ENCODE measurements at regions not wholly inside any gene's neighbourhood (a gene's known extent, or its start where the extent isn't known, plus 50 kb on each side); places are given as distances from the start of the nearest gene placed in this dataset.

GRCh38 chr18:76771192-76771799 lies 51.1 kb upstream of the ZNF236 start:
- no peak for DNase-seq (ENCODE audit: low read depth in 2 of 2)

- DNase-seq (ENCODE audit: low read depth in 2 of 2), result no peak
Observed at GRCh38 chr18:76767954-76768353, 54.4 kb upstream of the ZNF236 start.

- no peak for DNase-seq (ENCODE audit: low read depth in 2 of 2)
Observed at GRCh38 chr18:76766429-76766828, 55.9 kb upstream of the ZNF236 start.

GRCh38 chr18:76765649-76766048 lies 56.7 kb upstream of the ZNF236 start:
- DNase-seq (ENCODE audit: low read depth in 2 of 2), result no peak

- no peak for DNase-seq (ENCODE audit: low read depth in 2 of 2)
Observed at GRCh38 chr18:76764291-76764901, 58.0 kb upstream of the ZNF236 start.

GRCh38 chr18:76759056-76759455 lies 63.3 kb upstream of the ZNF236 start:
- DNase-seq (ENCODE audit: low read depth in 2 of 2), result no peak

- DNase-seq (ENCODE audit: low read depth in 2 of 2), result no peak
Observed at GRCh38 chr18:76757925-76758324, 64.4 kb upstream of the ZNF236 start.

GRCh38 chr18:76757335-76757734 lies 65.0 kb upstream of the ZNF236 start:
- DNase-seq (ENCODE audit: low read depth in 2 of 2), result no peak

- no peak for DNase-seq (ENCODE audit: low read depth in 2 of 2)
Observed at GRCh38 chr18:76756531-76757253, 65.7 kb upstream of the ZNF236 start.

- DNase-seq (ENCODE audit: low read depth in 2 of 2), result no peak
Observed at GRCh38 chr18:76754351-76754750, 68.0 kb upstream of the ZNF236 start.

GRCh38 chr18:76752400-76752799 lies 70.0 kb upstream of the ZNF236 start:
- no peak for DNase-seq (ENCODE audit: low read depth in 2 of 2)

- no peak for DNase-seq (ENCODE audit: low read depth in 2 of 2)
Observed at GRCh38 chr18:76750917-76751890, 71.2 kb upstream of the ZNF236 start.

GRCh38 chr18:76750269-76750668 lies 72.1 kb upstream of the ZNF236 start:
- no peak for DNase-seq (ENCODE audit: low read depth in 2 of 2)

- DNase-seq (ENCODE audit: low read depth in 2 of 2), result no peak
Observed at GRCh38 chr18:76747676-76748075, 74.7 kb upstream of the ZNF236 start.

- no peak for DNase-seq (ENCODE audit: low read depth in 2 of 2)
Observed at GRCh38 chr18:76741346-76741745, 81.0 kb upstream of the ZNF236 start.

- DNase-seq (ENCODE audit: low read depth in 2 of 2), result no peak
Observed at GRCh38 chr18:76736309-76736708, 86.0 kb upstream of the ZNF236 start.

GRCh38 chr18:76730901-76731300 lies 91.5 kb upstream of the ZNF236 start:
- no peak for DNase-seq (ENCODE audit: low read depth in 2 of 2)

- no peak for DNase-seq (ENCODE audit: low read depth in 2 of 2)
Observed at GRCh38 chr18:76727589-76727988, 94.8 kb upstream of the ZNF236 start.

- no peak for DNase-seq (ENCODE audit: low read depth in 2 of 2)
Observed at GRCh38 chr18:76725445-76725844, 96.9 kb upstream of the ZNF236 start.

- no peak for DNase-seq (ENCODE audit: low read depth in 2 of 2)
Observed at GRCh38 chr18:76722224-76723061, 99.9 kb upstream of the ZNF236 start.
